HepG2 (cell line): ENCODE measurements at regions not wholly inside any gene's neighbourhood (a gene's known extent, or its start where the extent isn't known, plus 50 kb on each side); places are given as distances from the start of the nearest gene placed in this dataset.
A peak's percentile ranks its signal among the peaks of the same experiment; 100 is the strongest.

ENCODE experiments used
- AFF4 ChIP-seq: sonication (generic); formaldehyde crosslinking; IDR thresholded peaks from 2 replicates; pipeline ENCODE4 v1.4.0; 2020; ENCODE audit warnings: missing genetic modification reagents
- ARID5B ChIP-seq: IDR thresholded peaks from 2 replicates; pipeline ENCODE4 v1.4.0; 2020; ENCODE audit warnings: mild to moderate bottlenecking, missing genetic modification reagents
- BHLHE40 ChIP-seq: IDR thresholded peaks from 2 replicates; pipeline ENCODE4 v1.6.1; 2011; ENCODE audit warnings: low read length, improper control_type of control experiment
- ETV5 ChIP-seq: IDR thresholded peaks from 2 replicates; pipeline ENCODE4 v1.6.1; 2018; ENCODE audit warnings: missing biosample characterization, missing genetic modification reagents, inconsistent platforms, borderline replicate concordance
- HIC2 ChIP-seq: sonication (generic); formaldehyde crosslinking; IDR thresholded peaks from 2 replicates; pipeline ENCODE4 v1.9.0; 2022; ENCODE audit warnings: low read depth, missing genetic modification reagents
- MAZ ChIP-seq, 2 experiments: sonication (generic) in 1 of 2; formaldehyde crosslinking in 1 of 2; IDR thresholded peaks; 2 replicates each; pipeline versions ENCODE4 v1.5.0 to v1.6.1; 2012 to 2020; ENCODE audit warnings: low read depth in 2 of 2, mild to moderate bottlenecking in 2 of 2, borderline replicate concordance in 1 of 2, improper control_type of control experiment in 1 of 2, low read length in 1 of 2, missing genetic modification reagents in 1 of 2, moderate library complexity in 1 of 2
- NFIC ChIP-seq: IDR thresholded peaks from 2 replicates; pipeline ENCODE4 v1.6.1; 2012; ENCODE audit warnings: mild to moderate bottlenecking, low read length, inconsistent platforms
- PRDM4 ChIP-seq: sonication (generic); formaldehyde crosslinking; IDR thresholded peaks from 2 replicates; pipeline ENCODE4 v1.9.0; 2021; ENCODE audit warnings: missing genetic modification reagents, borderline replicate concordance
- RXRB ChIP-seq: IDR thresholded peaks from 2 replicates; pipeline ENCODE4 v1.6.1; 2016; ENCODE audit warnings: borderline replicate concordance, missing genetic modification reagents, missing compliant biosample characterization
- SALL1 ChIP-seq: sonication (generic); formaldehyde crosslinking; IDR thresholded peaks from 2 replicates; pipeline ENCODE4 v1.8.0; 2022; ENCODE audit warnings: mild to moderate bottlenecking, missing genetic modification reagents
- SAP130 ChIP-seq: IDR thresholded peaks from 2 replicates; pipeline ENCODE4 v1.6.1; 2016; ENCODE audit warnings: low read depth
- SOX5 ChIP-seq: IDR thresholded peaks from 2 replicates; pipeline ENCODE4 v1.6.1; 2016; ENCODE audit warnings: borderline replicate concordance
- TOPORS ChIP-seq: sonication (generic); formaldehyde crosslinking; IDR thresholded peaks from 2 replicates; pipeline ENCODE4 v1.8.0; 2023; ENCODE audit warnings: mild to moderate bottlenecking, missing genetic modification reagents
- ZBTB7B ChIP-seq: sonication (generic); formaldehyde crosslinking; IDR thresholded peaks from 2 replicates; pipeline ENCODE4 v1.4.0; 2020; ENCODE audit warnings: missing genetic modification reagents
- ZNF180 ChIP-seq: sonication (generic); formaldehyde crosslinking; IDR thresholded peaks from 2 replicates; pipeline ENCODE4 v1.4.0; 2020; ENCODE audit warnings: low read depth, missing genetic modification reagents, borderline replicate concordance
- ZNF564 ChIP-seq: sonication (generic); formaldehyde crosslinking; IDR thresholded peaks from 2 replicates; pipeline ENCODE4 v1.8.1; 2023; ENCODE audit warnings: mild to moderate bottlenecking, missing genetic modification reagents
- ZNF772 ChIP-seq: sonication (generic); formaldehyde crosslinking; IDR thresholded peaks from 2 replicates; pipeline ENCODE4 v1.5.0; 2020; ENCODE audit warnings: mild to moderate bottlenecking, missing genetic modification reagents

GRCh38 chr12:92504594-92504981, 198.2 kb upstream of the PLEKHG7 start (continued):
- TF ChIP-seq SOX5 (peak; percentile 11; the same call in 1 of the 2 replicates), SAP130 (CRISPR knock-in tag) (0 out of 2 replicates have a peak, but pooled peaks have one; percentile 14), ARID5B (CRISPR knock-in tag) (peak; percentile 74), AFF4 (CRISPR knock-in tag) (no peak), ZNF564 (CRISPR knock-in tag) (0 out of 2 replicates have a peak, but pooled peaks have one; percentile 41), SALL1 (CRISPR knock-in tag) (peak; percentile 67), RXRB (peak; percentile 41; the same call in 1 of the 2 replicates), ZBTB7B (CRISPR knock-in tag) (0 out of 2 replicates have a peak, but pooled peaks have one; percentile 36), ZNF772 (no peak), TOPORS (no peak), HIC2 (no peak), ZNF180 (CRISPR knock-in tag) (no peak), BHLHE40 (no peak), ETV5 (no peak), NFIC (0 out of 2 replicates have a peak, but pooled peaks have one; percentile 26), PRDM4 (no peak), MAZ (IDR thresholded peaks at IDR 0.05; ENCODE audit: borderline replicate concordance, low read depth, low read length) (no peak), MAZ (CRISPR knock-in tag; IDR thresholded peaks at IDR 0.05; ENCODE audit: low read depth) (no peak)
